SK-N-MC (cell line): ENCODE measurements at regions not wholly inside any gene's neighbourhood (a gene's known extent, or its start where the extent isn't known, plus 50 kb on each side); places are given as distances from the start of the nearest gene placed in this dataset.
"Not testable (repeated sequence)": the region's sequence is repeated elsewhere in the genome, so short reads cannot be mapped to it uniquely, and the experiment has no call there.

ENCODE experiments used
- EZH2 ChIP-seq: fragments of 200-600 bp; sonication (generic); IDR thresholded peaks from one replicate; pipeline ENCODE4 v1.6.1; 2017; ENCODE audit warnings: antibody characterized with exemption
- POLR2AphosphoS5 ChIP-seq: IDR thresholded peaks from 2 replicates; pipeline ENCODE4 v1.6.1; 2012; ENCODE audit warnings: mild to moderate bottlenecking, low read depth, low read length, borderline replicate concordance

DNA sequence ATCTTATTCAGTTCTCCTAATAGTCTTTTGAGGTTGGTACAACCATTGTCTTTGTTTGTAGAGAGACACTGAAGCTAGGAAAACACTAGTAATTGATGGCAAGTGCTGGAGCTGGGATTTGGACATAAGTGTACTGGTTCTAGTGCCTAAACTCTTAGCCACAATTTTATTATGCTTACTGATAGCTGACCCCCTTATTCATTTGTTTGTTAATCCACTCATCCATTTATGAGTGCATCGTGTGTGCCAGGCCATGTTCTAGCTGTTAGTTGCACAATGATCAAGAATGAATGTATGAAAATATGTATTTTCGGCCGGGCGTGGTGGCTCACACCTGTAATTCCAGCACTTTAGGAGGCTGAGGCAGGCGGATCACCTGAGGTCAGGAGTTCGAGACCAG lies 88.2 kb upstream of the SEC22B start:
- TF ChIP-seq POLR2AphosphoS5, EZH2: not testable (repeated sequence)
